PC-9 (cell line): ENCODE measurements at regions not wholly inside any gene's neighbourhood (a gene's known extent, or its start where the extent isn't known, plus 50 kb on each side); places are given as distances from the start of the nearest gene placed in this dataset.

Experiments
- BruUV-seq: library from RNA; stranded (reverse); fragments of 400-500 nt; replicated peaks from 2 replicates; lab custom pipeline; 2021; lab: Mats Ljungman, UMichigan
- CTCF ChIA-PET: fragments of 300-600 bp; sonication (Branson Sonifier 250); formaldehyde crosslinking; loops from one replicate; lab custom pipeline; 2022; ENCODE audit warnings: antibody characterized with exemption; lab: Charles Lee
- POLR2A ChIA-PET: fragments of 300-600 bp; sonication (Branson Sonifier 250); formaldehyde crosslinking; loops from one replicate; lab custom pipeline; 2022; ENCODE audit warnings: antibody characterized with exemption; ENCODE audit not compliant: unreplicated experiment; lab: Charles Lee
- DNase-seq, 2 experiments: peaks; one replicate each; pipeline versions ENCODE4 v3.0.0 to v3.0.0-alpha.2; 2015 to 2022; ENCODE audit warnings: mixed read lengths in 1 of 2
- H2AFZ ChIP-seq: fragments of 200-600 bp; sonication (generic); 2 replicates; pipeline ENCODE4 v1.8.1; 2017; ENCODE audit warnings: antibody characterized with exemption
- H3F3A ChIP-seq: fragments of 200-600 bp; sonication (generic); 2 replicates; pipeline ENCODE4 v1.8.1; 2017; ENCODE audit warnings: antibody characterized with exemption, mild to moderate bottlenecking, low read depth; ENCODE audit not compliant: insufficient read depth
- H3K27ac ChIP-seq: fragments of 200-600 bp; sonication (generic); 2 replicates; pipeline ENCODE4 v1.6.1; 2016; ENCODE audit warnings: mixed run types
- H3K27me3 ChIP-seq: fragments of 200-600 bp; sonication (generic); 2 replicates; pipeline ENCODE4 v1.6.1; 2016; ENCODE audit warnings: low read depth, mixed run types; ENCODE audit not compliant: insufficient read depth
- H3K36me3 ChIP-seq: fragments of 200-600 bp; sonication (generic); 2 replicates; pipeline ENCODE4 v1.6.1; 2016; ENCODE audit warnings: low read depth, mixed run types
- H3K4me1 ChIP-seq: fragments of 200-600 bp; sonication (generic); replicated peaks from 2 replicates; pipeline ENCODE4 v1.6.1; 2016; ENCODE audit warnings: mixed run types; ENCODE audit not compliant: insufficient read depth
- H3K4me2 ChIP-seq: fragments of 200-600 bp; sonication (generic); 2 replicates; pipeline ENCODE4 v1.6.1; 2017; ENCODE audit warnings: mixed run types
- H3K4me3 ChIP-seq: fragments of 200-600 bp; sonication (generic); 2 replicates; pipeline ENCODE4 v1.6.1; 2016; ENCODE audit warnings: mixed run types
- H3K79me2 ChIP-seq: fragments of 200-600 bp; sonication (generic); 2 replicates; pipeline ENCODE4 v1.6.1; 2017; ENCODE audit warnings: low read depth, mixed run types
- H3K9me2 ChIP-seq: fragments of 200-600 bp; sonication (generic); 2 replicates; pipeline ENCODE4 v1.8.1; 2017; ENCODE audit warnings: mild to moderate bottlenecking; ENCODE audit not compliant: insufficient read depth
- H3K9me3 ChIP-seq: fragments of 200-600 bp; sonication (generic); 2 replicates; pipeline ENCODE4 v1.8.1; 2016; ENCODE audit warnings: low read depth; ENCODE audit not compliant: insufficient read depth
- H4K20me1 ChIP-seq: fragments of 200-600 bp; sonication (generic); 2 replicates; pipeline ENCODE4 v1.8.1; 2017; ENCODE audit not compliant: insufficient read depth
- CTCF ChIP-seq: fragments of 200-600 bp; sonication (generic); conservative IDR thresholded peaks from 2 replicates; pipeline ENCODE4 v1.6.1; 2017; ENCODE audit warnings: mixed run types, antibody characterized with exemption, mild to moderate bottlenecking, moderate library complexity
- EZH2 ChIP-seq: fragments of 200-600 bp; sonication (generic); IDR thresholded peaks from 2 replicates; pipeline ENCODE4 v1.8.0; 2017; ENCODE audit warnings: antibody characterized with exemption, low read depth
- intact Hi-C: fragments of 100-400 bp; cut with micrococcal nuclease; formaldehyde crosslinking; loops from one replicate; pipeline ENCODE4 v1.10.0; 2022; ENCODE audit not compliant: unreplicated experiment

GRCh38 chr12:115404761-115405470, 720.9 kb upstream of the TBX3 start:
- Histone ChIP-seq H3K9me2 (no peaks in the 10 kb centered on the region), H3K4me3 (no peak overlapping the region), H3K9me3 (no peaks in the 10 kb centered on the region), H2AFZ (no peak overlapping the region), H3K27ac (no peak overlapping the region), H4K20me1 (no peaks in the 10 kb centered on the region; the same call in 1 of the 2 replicates), H3F3A (no peaks in the 10 kb centered on the region), H3K36me3 (no peaks in the 10 kb centered on the region), H3K4me2 (no peak overlapping the region), H3K79me2 (no peaks in the 10 kb centered on the region), H3K4me1 (no peaks in the 10 kb centered on the region), H3K27me3 (0 out of 2 replicates have a peak, but pooled peaks cover 8% of the 10 kb centered on the region)
- no TSS peak for BruUV-seq
- ChIA-PET CTCF (no interaction called here), POLR2A (no interaction called here)
- TF ChIP-seq EZH2, result no peak
- TF ChIP-seq CTCF, result no peak
- intact Hi-C loops, result no loop called here
- DNase-seq, result no peak

- H3K36me3 ChIP-seq, result no peaks in the 10 kb centered on the region
- no peaks in the 10 kb centered on the region for H3K9me3 ChIP-seq
- H3K79me2 ChIP-seq, result no peaks in the 10 kb centered on the region
- no peak for DNase-seq
- TF ChIP-seq EZH2, result no peak
- no peak for TF ChIP-seq CTCF
- ChIA-PET POLR2A (no interaction called here), CTCF (no interaction called here)
- H4K20me1 ChIP-seq, result no peaks in the 10 kb centered on the region
- BruUV-seq, result no TSS peak
- intact Hi-C loops, result no loop called here
- H3F3A ChIP-seq, result no peaks in the 10 kb centered on the region
- no peaks in the 10 kb centered on the region for H3K4me1 ChIP-seq
- no peak overlapping the region for H3K4me2 ChIP-seq
- H3K27me3 ChIP-seq, result 0 out of 2 replicates have a peak, but pooled peaks cover 8% of the 10 kb centered on the region
- no peaks in the 10 kb centered on the region for H3K9me2 ChIP-seq
- H2AFZ ChIP-seq, result no peak overlapping the region
- no peak overlapping the region for H3K4me3 ChIP-seq
- H3K27ac ChIP-seq, result no peak overlapping the region
Measured at GRCh38 chr12:115403689-115404088, 719.7 kb upstream of the TBX3 start.

- TF ChIP-seq EZH2 (no peak), CTCF (no peak)
- POLR2A ChIA-PET, result no interaction called here
- H3K4me1 ChIP-seq, result no peaks in the 10 kb centered on the region
Measured at GRCh38 chr12:115403253-115403652, 719.3 kb upstream of the TBX3 start.

More at GRCh38 chr12:115403253-115403652, 719.3 kb upstream of the TBX3 start:
- no peaks in the 10 kb centered on the region for H4K20me1 ChIP-seq
- no peaks in the 10 kb centered on the region for H3F3A ChIP-seq
- no peak overlapping the region for H2AFZ ChIP-seq
- no peak overlapping the region for H3K4me3 ChIP-seq
- no peaks in the 10 kb centered on the region for H3K9me2 ChIP-seq
- no peak for DNase-seq
- intact Hi-C loops, result no loop called here
- CTCF ChIA-PET, result no interaction called here
- H3K36me3 ChIP-seq, result no peaks in the 10 kb centered on the region
- no peak overlapping the region for H3K27ac ChIP-seq
- no peaks in the 10 kb centered on the region for H3K79me2 ChIP-seq
- H3K9me3 ChIP-seq, result no peaks in the 10 kb centered on the region
- no peak overlapping the region for H3K4me2 ChIP-seq
- no TSS peak for BruUV-seq
- 0 out of 2 replicates have a peak, but pooled peaks cover 8% of the 10 kb centered on the region for H3K27me3 ChIP-seq
